OCI-LY3 (cell line): ENCODE measurements at regions not wholly inside any gene's neighbourhood (a gene's known extent, or its start where the extent isn't known, plus 50 kb on each side); places are given as distances from the start of the nearest gene placed in this dataset.

Experiments
- CTCF ChIP-seq: fragments of 200-600, 300-600 bp; sonication (generic); IDR thresholded peaks from 2 replicates; pipeline ENCODE4 v1.5.1; 2014; ENCODE audit warnings: antibody characterized with exemption, low read length, low read depth
- EZH2phosphoT487 ChIP-seq: fragments of 200-600 bp; shearing (Covaris generic); IDR thresholded peaks from 2 replicates; pipeline ENCODE4 v1.6.1; 2018; ENCODE audit warnings: antibody characterized with exemption, mixed run types, low read depth

GRCh38 chr4:161249779-161250440, 913.9 kb downstream of the FSTL5 start:
- no peak for TF ChIP-seq CTCF
- TF ChIP-seq EZH2phosphoT487: no peak
